ENCODE measurements at regions not wholly inside any gene's neighbourhood (a gene's known extent, or its start where the extent isn't known, plus 50 kb on each side); places are given as distances from the start of the nearest gene placed in this dataset.

GRCh38 chr5:114184006-114184405 lies 177.9 kb upstream of the KCNN2 start:
- 3 to 4% methylated on average over 1 of the region's 1 CpG for WGBS, 2 experiments (ENCODE audit: low coverage in 1 of 2, low lambda C conversion rate in 2 of 2, missing lambda C conversion rate in 2 of 2)
- Histone ChIP-seq H3F3A (ENCODE audit: insufficient read depth) (no peaks in the 10 kb centered on the region), H3K9ac (no peak overlapping the region), H3K9me3 (ENCODE audit: low read depth) (no peaks in the 10 kb centered on the region), H2AFZ (no peak overlapping the region), H3K27ac (no peak overlapping the region), H3K4me2 (ENCODE audit: unreplicated experiment) (no peak overlapping the region), H3K79me2 (ENCODE audit: insufficient read depth) (no peaks in the 10 kb centered on the region), H4K20me1 (ENCODE audit: insufficient read depth) (no peaks in the 10 kb centered on the region), H3K27me3 (replicated peaks; ENCODE audit: insufficient read depth) (no peaks in the 10 kb centered on the region), H3K4me1 (ENCODE audit: insufficient read depth) (no peaks in the 10 kb centered on the region), H3K9me2 (ENCODE audit: insufficient read depth) (no peaks in the 10 kb centered on the region), H3K36me3 (ENCODE audit: low read depth) (no peaks in the 10 kb centered on the region), H3K4me3 (no peak overlapping the region)
- DNase-seq: no peak
- TF ChIP-seq EZH2phosphoT487 (IDR thresholded peaks at IDR 0.05; ENCODE audit: insufficient read depth, low read depth) (no peak), EZH2 (IDR thresholded peaks at IDR 0.05; ENCODE audit: insufficient read depth, poor library complexity, severe bottlenecking) (no peak)
- in situ Hi-C loops (cut with MboI): no loop called here

GRCh38 chr5:114185274-114185673 lies 176.6 kb upstream of the KCNN2 start:
- no peak for TF ChIP-seq EZH2phosphoT487 (IDR thresholded peaks at IDR 0.05; ENCODE audit: insufficient read depth, low read depth)
- no peak for TF ChIP-seq EZH2 (IDR thresholded peaks at IDR 0.05; ENCODE audit: insufficient read depth, poor library complexity, severe bottlenecking)
- H2AFZ ChIP-seq: peak overlapping the region; percentile 62; the same call in 1 of the 2 replicates
- H3K9ac ChIP-seq: no peak overlapping the region

GRCh38 chr5:114191441-114191840 lies 170.4 kb upstream of the KCNN2 start:
- no peaks in the 10 kb centered on the region for H3K27me3 ChIP-seq (replicated peaks; ENCODE audit: insufficient read depth)
- in situ Hi-C loops (cut with MboI): no loop called here
- no peak overlapping the region for H3K4me2 ChIP-seq (ENCODE audit: unreplicated experiment)
- H2AFZ ChIP-seq: no peak overlapping the region
- H3F3A ChIP-seq (ENCODE audit: insufficient read depth): no peaks in the 10 kb centered on the region
- H3K36me3 ChIP-seq (ENCODE audit: low read depth): no peaks in the 10 kb centered on the region
- no peaks in the 10 kb centered on the region for H4K20me1 ChIP-seq (ENCODE audit: insufficient read depth)
- no peaks in the 10 kb centered on the region for H3K9me2 ChIP-seq (ENCODE audit: insufficient read depth)
- no peaks in the 10 kb centered on the region for H3K79me2 ChIP-seq (ENCODE audit: insufficient read depth)
- H3K4me3 ChIP-seq: no peak overlapping the region
- no peak overlapping the region for H3K27ac ChIP-seq
- no peak for DNase-seq
- no peaks in the 10 kb centered on the region for H3K4me1 ChIP-seq (ENCODE audit: insufficient read depth)
- no peak overlapping the region for H3K9ac ChIP-seq
- WGBS, 2 experiments (ENCODE audit: low coverage in 1 of 2, low lambda C conversion rate in 2 of 2, missing lambda C conversion rate in 2 of 2): 0 to 4% methylated on average over 1 of the region's 1 CpG
- TF ChIP-seq EZH2 (IDR thresholded peaks at IDR 0.05; ENCODE audit: insufficient read depth, poor library complexity, severe bottlenecking) (no peak), EZH2phosphoT487 (IDR thresholded peaks at IDR 0.05; ENCODE audit: insufficient read depth, low read depth) (no peak)
- H3K9me3 ChIP-seq (ENCODE audit: low read depth): no peaks in the 10 kb centered on the region

More at GRCh38 chr5:114185274-114185673, 176.6 kb upstream of the KCNN2 start:
- no peaks in the 10 kb centered on the region for H3K9me3 ChIP-seq (ENCODE audit: low read depth)
- no peaks in the 10 kb centered on the region for H3K4me1 ChIP-seq (ENCODE audit: insufficient read depth)
- H3K9me2 ChIP-seq (ENCODE audit: insufficient read depth): no peaks in the 10 kb centered on the region
- no peaks in the 10 kb centered on the region for H3K36me3 ChIP-seq (ENCODE audit: low read depth)
- H4K20me1 ChIP-seq (ENCODE audit: insufficient read depth): no peaks in the 10 kb centered on the region
- no peak overlapping the region for H3K4me3 ChIP-seq
- H3K4me2 ChIP-seq (ENCODE audit: unreplicated experiment): no peak overlapping the region
- WGBS, 2 experiments (ENCODE audit: low coverage in 1 of 2, low lambda C conversion rate in 2 of 2, missing lambda C conversion rate in 2 of 2): 15 to 17% methylated on average over 8 of the region's 8 CpGs
- no peaks in the 10 kb centered on the region for H3K79me2 ChIP-seq (ENCODE audit: insufficient read depth)
- H3F3A ChIP-seq (ENCODE audit: insufficient read depth): no peaks in the 10 kb centered on the region
- in situ Hi-C loops (cut with MboI): no loop called here
- no peaks in the 10 kb centered on the region for H3K27me3 ChIP-seq (replicated peaks; ENCODE audit: insufficient read depth)
- peak; percentile 8 for DNase-seq
- no peak overlapping the region for H3K27ac ChIP-seq

- Histone ChIP-seq H3K27me3 (replicated peaks; ENCODE audit: insufficient read depth) (no peaks in the 10 kb centered on the region), H3K9me2 (ENCODE audit: insufficient read depth) (no peaks in the 10 kb centered on the region), H3K4me1 (ENCODE audit: insufficient read depth) (no peaks in the 10 kb centered on the region), H3K4me3 (no peak overlapping the region), H4K20me1 (ENCODE audit: insufficient read depth) (no peaks in the 10 kb centered on the region), H3F3A (ENCODE audit: insufficient read depth) (no peaks in the 10 kb centered on the region), H3K27ac (no peak overlapping the region), H3K4me2 (ENCODE audit: unreplicated experiment) (no peak overlapping the region), H3K36me3 (ENCODE audit: low read depth) (no peaks in the 10 kb centered on the region), H3K9me3 (ENCODE audit: low read depth) (no peaks in the 10 kb centered on the region), H3K9ac (no peak overlapping the region), H3K79me2 (ENCODE audit: insufficient read depth) (no peaks in the 10 kb centered on the region), H2AFZ (no peak overlapping the region)
- WGBS, 2 experiments (ENCODE audit: low coverage in 1 of 2, low lambda C conversion rate in 2 of 2, missing lambda C conversion rate in 2 of 2): 19 to 31% methylated on average over 3 of the region's 3 CpGs
- peak; percentile 3 for DNase-seq
- in situ Hi-C loops (cut with MboI): no loop called here
- TF ChIP-seq EZH2 (IDR thresholded peaks at IDR 0.05; ENCODE audit: insufficient read depth, poor library complexity, severe bottlenecking) (no peak), EZH2phosphoT487 (IDR thresholded peaks at IDR 0.05; ENCODE audit: insufficient read depth, low read depth) (no peak)
Measured at GRCh38 chr5:114192108-114192507, 169.8 kb upstream of the KCNN2 start.

- no peak overlapping the region for H3K4me3 ChIP-seq
- no peaks in the 10 kb centered on the region for H4K20me1 ChIP-seq (ENCODE audit: insufficient read depth)
- H3F3A ChIP-seq (ENCODE audit: insufficient read depth): no peaks in the 10 kb centered on the region
- no peak overlapping the region for H3K9ac ChIP-seq
- H3K9me2 ChIP-seq (ENCODE audit: insufficient read depth): no peaks in the 10 kb centered on the region
- in situ Hi-C loops (cut with MboI): no loop called here
- WGBS, 2 experiments (ENCODE audit: low coverage in 1 of 2, low lambda C conversion rate in 2 of 2, missing lambda C conversion rate in 2 of 2): 13 to 25% methylated on average over 1 of the region's 1 CpG
- H2AFZ ChIP-seq: no peak overlapping the region
- no peak overlapping the region for H3K27ac ChIP-seq
- no peak for DNase-seq
- no peaks in the 10 kb centered on the region for H3K27me3 ChIP-seq (replicated peaks; ENCODE audit: insufficient read depth)
- H3K36me3 ChIP-seq (ENCODE audit: low read depth): no peaks in the 10 kb centered on the region
- H3K4me2 ChIP-seq (ENCODE audit: unreplicated experiment): no peak overlapping the region
- H3K9me3 ChIP-seq (ENCODE audit: low read depth): peaks cover 5% of the 10 kb centered on the region
- H3K4me1 ChIP-seq (ENCODE audit: insufficient read depth): no peaks in the 10 kb centered on the region
- TF ChIP-seq EZH2 (IDR thresholded peaks at IDR 0.05; ENCODE audit: insufficient read depth, poor library complexity, severe bottlenecking): no peak
- TF ChIP-seq EZH2phosphoT487 (IDR thresholded peaks at IDR 0.05; ENCODE audit: insufficient read depth, low read depth): no peak
- H3K79me2 ChIP-seq (ENCODE audit: insufficient read depth): no peaks in the 10 kb centered on the region
Measured at GRCh38 chr5:114201332-114201731, 160.5 kb upstream of the KCNN2 start.
